Natural killer cell (primary cell): ENCODE measurements at regions not wholly inside any gene's neighbourhood (a gene's known extent, or its start where the extent isn't known, plus 50 kb on each side); places are given as distances from the start of the nearest gene placed in this dataset.

Experiments
- ATAC-seq, 3 donors: fragments of 150-1000 bp in 2 of 3; fragments of 200-7000 bp in 1 of 3; cut with Tn5 transposase; 1 replicate in 1 of 3; 2 replicates in 2 of 3; pipeline ENCODE4 v1.10.0; 2021; ENCODE audit warnings: mild to moderate bottlenecking in 2 of 3, moderate library complexity in 2 of 3
- DNase-seq, 2 donors: peaks; one replicate each; pipeline versions ENCODE4 v3.0.0 to v3.0.0-alpha.2; 2013 to 2021; ENCODE audit warnings: mixed read lengths in 1 of 2
- H3K27ac ChIP-seq: one replicate; pipeline ENCODE4 v1.5.1; 2013; ENCODE audit warnings: mild to moderate bottlenecking, low read length
- H3K27me3 ChIP-seq: one replicate; pipeline ENCODE4 v1.6.1; 2013; ENCODE audit warnings: low read length; ENCODE audit not compliant: control insufficient read depth, insufficient read depth
- H3K36me3 ChIP-seq: one replicate; pipeline ENCODE4 v1.6.1; 2013; ENCODE audit warnings: low read length; ENCODE audit not compliant: control insufficient read depth, insufficient read depth
- H3K4me1 ChIP-seq: one replicate; pipeline ENCODE4 v1.6.1; 2013; ENCODE audit warnings: low read length; ENCODE audit not compliant: control insufficient read depth, insufficient read depth
- H3K4me3 ChIP-seq: one replicate; pipeline ENCODE4 v1.5.1; 2013; ENCODE audit warnings: low read length
- H3K9me3 ChIP-seq: one replicate; pipeline ENCODE4 v1.6.1; 2013; ENCODE audit warnings: low read length; ENCODE audit not compliant: control insufficient read depth, insufficient read depth
- H3K27ac Mint-ChIP-seq, 2 donors: one replicate each; pipeline ENCODE4 v1.8.0; 2022; ENCODE audit warnings: mild to moderate bottlenecking in 2 of 2, mixed read lengths in 2 of 2, moderate library complexity in 1 of 2
- H3K27me3 Mint-ChIP-seq, 2 donors: one replicate each; pipeline ENCODE4 v1.8.0; 2022; ENCODE audit warnings: low read depth in 2 of 2, mixed read lengths in 2 of 2
- H3K36me3 Mint-ChIP-seq: one replicate; pipeline ENCODE4 v1.8.0; 2022; ENCODE audit warnings: mixed read lengths
- H3K4me1 Mint-ChIP-seq, 2 donors: one replicate each; pipeline ENCODE4 v1.8.0; 2022; ENCODE audit warnings: mixed read lengths in 2 of 2
- H3K4me3 Mint-ChIP-seq: one replicate; pipeline ENCODE4 v1.8.0; 2022; ENCODE audit warnings: mild to moderate bottlenecking, moderate library complexity, mixed read lengths
- H3K9me3 Mint-ChIP-seq, 2 donors: one replicate each; pipeline ENCODE4 v1.8.0; 2022; ENCODE audit warnings: mixed read lengths in 2 of 2
- CTCF ChIP-seq: fragments of 200-600 bp; IDR thresholded peaks from one replicate; pipeline ENCODE4 v1.8.0; 2022; ENCODE audit warnings: antibody characterized with exemption
- WGBS: methylation state at CpG from one replicate; pipeline ENCODE4 v1.1.7; 2013; ENCODE audit warnings: missing lambda C conversion rate; ENCODE audit not compliant: insufficient coverage; 5-methylcytosine and 5-hydroxymethylcytosine counted together
- intact Hi-C: fragments of 100-400 bp; cut with micrococcal nuclease; formaldehyde crosslinking; loops from one replicate; pipeline ENCODE4 v1.14.2; 2022

GRCh38 chr15:77706482-77707244 is 74.0 kb upstream of the LINGO1 start:
- H3K9me3 ChIP-seq, result no peaks in the 10 kb centered on the region
- TF ChIP-seq CTCF, result no peak
- 77% methylated on average over 5 of the region's 5 CpGs for WGBS
- Mint-ChIP-seq H3K9me3 (no peaks in the 10 kb centered on the region), H3K36me3 (no peaks in the 10 kb centered on the region), H3K27ac (no peak overlapping the region), H3K4me1 (no peaks in the 10 kb centered on the region), H3K4me3 (no peak overlapping the region), H3K27me3 (peaks cover 5 to 7% of the 10 kb centered on the region in 2 donors)
- H3K27ac ChIP-seq, result no peak overlapping the region
- no peak for ATAC-seq
- no peak for DNase-seq
- H3K4me3 ChIP-seq, result no peak overlapping the region
- H3K36me3 ChIP-seq, result no peaks in the 10 kb centered on the region
- intact Hi-C loops, result no loop called here
- H3K27me3 ChIP-seq, result no peaks in the 10 kb centered on the region
- H3K4me1 ChIP-seq, result no peaks in the 10 kb centered on the region

GRCh38 chr15:77702211-77702957 is 69.7 kb upstream of the LINGO1 start:
- Mint-ChIP-seq H3K4me1 (no peaks in the 10 kb centered on the region), H3K27me3 (peaks cover 0 to 12% of the 10 kb centered on the region in 2 donors), H3K36me3 (no peaks in the 10 kb centered on the region), H3K27ac (no peak overlapping the region), H3K4me3 (no peak overlapping the region), H3K9me3 (no peaks in the 10 kb centered on the region)
- no peaks in the 10 kb centered on the region for H3K36me3 ChIP-seq
- no peaks in the 10 kb centered on the region for H3K27me3 ChIP-seq
- WGBS, result 33% methylated on average over 5 of the region's 5 CpGs
- H3K4me1 ChIP-seq, result no peaks in the 10 kb centered on the region
- H3K9me3 ChIP-seq, result no peaks in the 10 kb centered on the region
- intact Hi-C loops, result no loop called here
- no peak overlapping the region for H3K27ac ChIP-seq
- no peak overlapping the region for H3K4me3 ChIP-seq
- TF ChIP-seq CTCF, result no peak
- ATAC-seq (peak in 1 of 3 donors; percentile 34), DNase-seq (no peak)

GRCh38 chr15:77698481-77698880 is 65.8 kb upstream of the LINGO1 start:
- no peak for ATAC-seq
- intact Hi-C loops, result no loop called here
- Mint-ChIP-seq H3K9me3 (no peaks in the 10 kb centered on the region), H3K4me1 (no peaks in the 10 kb centered on the region), H3K4me3 (no peak overlapping the region), H3K27me3 (peaks cover 0 to 11% of the 10 kb centered on the region in 2 donors), H3K27ac (no peak overlapping the region), H3K36me3 (no peaks in the 10 kb centered on the region)
- DNase-seq, result no peak
- WGBS, result 67% methylated on average over 10 of the region's 10 CpGs
- Histone ChIP-seq H3K4me1 (no peaks in the 10 kb centered on the region), H3K9me3 (no peaks in the 10 kb centered on the region), H3K36me3 (no peaks in the 10 kb centered on the region), H3K4me3 (no peak overlapping the region), H3K27me3 (no peaks in the 10 kb centered on the region), H3K27ac (no peak overlapping the region)
- no peak for TF ChIP-seq CTCF
